H7 (cell line): ENCODE measurements at regions not wholly inside any gene's neighbourhood (a gene's known extent, or its start where the extent isn't known, plus 50 kb on each side); places are given as distances from the start of the nearest gene placed in this dataset.

Source experiments
- DNase-seq: peaks from one replicate; pipeline ENCODE4 v3.0.0; 2012
- H3K27me3 ChIP-seq: 2 replicates; pipeline ENCODE4 v1.6.0; 2011; ENCODE audit warnings: mild to moderate bottlenecking, low read length; ENCODE audit not compliant: control insufficient read depth, insufficient read depth
- H3K36me3 ChIP-seq: replicated peaks from 2 replicates; pipeline ENCODE4 v1.5.1; 2011; ENCODE audit warnings: low read length; ENCODE audit not compliant: control insufficient read depth, insufficient read depth
- H3K4me3 ChIP-seq: 2 replicates; pipeline ENCODE4 v1.5.1; 2011; ENCODE audit warnings: low read depth, mild to moderate bottlenecking, control low read depth, low read length, moderate library complexity; ENCODE audit not compliant: insufficient read depth

GRCh38 chr7:108813251-108814014 lies 243.8 kb downstream of the DNAJB9 start:
- Histone ChIP-seq H3K36me3 (no peaks in the 10 kb centered on the region), H3K27me3 (no peaks in the 10 kb centered on the region), H3K4me3 (no peak overlapping the region)
- no peak for DNase-seq

GRCh38 chr7:108815815-108816214 lies 246.1 kb downstream of the DNAJB9 start:
- Histone ChIP-seq H3K36me3 (no peaks in the 10 kb centered on the region), H3K27me3 (no peaks in the 10 kb centered on the region), H3K4me3 (no peak overlapping the region)
- DNase-seq = no peak

DNA sequence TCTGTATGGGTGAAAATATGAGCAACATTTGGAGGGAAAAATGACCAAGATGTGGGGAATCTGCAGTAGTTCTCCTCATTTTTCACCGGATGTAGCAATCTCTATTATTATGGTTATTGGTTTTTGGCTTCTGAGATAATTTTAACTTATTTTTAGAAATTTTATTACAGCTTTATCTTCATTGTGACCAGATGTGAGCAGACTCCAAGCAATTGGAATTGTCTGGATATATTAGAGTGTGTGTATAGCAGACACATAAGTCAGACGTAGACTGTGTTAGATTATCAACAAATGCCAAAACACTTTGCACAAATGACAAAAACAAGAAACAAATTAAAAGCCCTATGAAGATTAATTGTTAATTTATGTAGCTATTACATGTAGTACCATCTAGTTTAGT lies 249.1 kb downstream of the DNAJB9 start:
- H3K36me3 ChIP-seq = no peaks in the 10 kb centered on the region
- H3K27me3 ChIP-seq = no peaks in the 10 kb centered on the region
- DNase-seq = no peak
- H3K4me3 ChIP-seq = no peak overlapping the region

DNA sequence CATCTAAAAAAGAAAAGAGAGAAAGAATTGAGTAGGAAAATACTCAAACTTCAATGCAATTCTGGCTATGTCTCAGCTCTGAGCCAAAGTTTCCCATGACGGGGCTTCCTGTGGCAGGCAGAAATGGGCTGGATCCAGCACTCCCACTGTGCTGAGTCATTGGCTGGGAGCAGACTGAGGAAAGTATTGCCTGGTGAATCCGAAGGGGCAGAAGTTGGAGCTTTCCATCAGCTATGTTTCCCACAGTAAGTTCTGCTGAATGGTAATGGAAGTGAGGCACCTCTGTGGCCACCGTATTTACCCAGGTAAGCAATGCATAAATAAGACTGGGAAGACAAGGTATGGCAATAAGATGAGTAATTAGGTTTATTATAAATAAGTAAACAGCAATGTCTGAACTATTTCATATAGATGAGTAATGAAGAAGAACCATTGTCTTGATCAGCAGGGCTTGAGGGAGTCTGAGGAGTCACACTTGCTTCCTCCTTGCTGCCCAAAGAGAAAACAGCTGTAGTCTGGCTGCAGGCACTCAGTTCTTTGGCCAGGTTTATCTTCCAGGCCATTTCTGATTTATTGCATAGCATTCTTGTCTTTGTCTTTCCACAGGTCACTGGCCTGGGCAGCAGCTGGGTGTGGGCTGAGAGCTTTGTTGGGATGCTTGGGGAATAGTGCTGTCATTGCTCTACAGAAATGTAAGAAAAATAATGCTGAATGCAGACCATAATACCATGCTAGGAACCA lies 255.3 kb downstream of the DNAJB9 start:
- Histone ChIP-seq H3K27me3 (no peaks in the 10 kb centered on the region), H3K4me3 (no peak overlapping the region), H3K36me3 (no peaks in the 10 kb centered on the region)
- DNase-seq = no peak

- H3K27me3 ChIP-seq = no peaks in the 10 kb centered on the region
- no peaks in the 10 kb centered on the region for H3K36me3 ChIP-seq
- DNase-seq = no peak
These were observed 255.9 kb downstream of the DNAJB9 start for GRCh38 chr7:108825581-108825909.

GRCh38 chr7:108836256-108836655 lies 266.6 kb downstream of the DNAJB9 start:
- no peaks in the 10 kb centered on the region for H3K36me3 ChIP-seq
- H3K4me3 ChIP-seq = no peak overlapping the region
- H3K27me3 ChIP-seq = no peaks in the 10 kb centered on the region
- no peak for DNase-seq

More at GRCh38 chr7:108825581-108825909, 255.9 kb downstream of the DNAJB9 start:
- H3K4me3 ChIP-seq = no peak overlapping the region

GRCh38 chr7:108838198-108838597 lies 268.5 kb downstream of the DNAJB9 start:
- H3K27me3 ChIP-seq = no peaks in the 10 kb centered on the region
- H3K4me3 ChIP-seq = no peak overlapping the region
- DNase-seq = no peak
- no peaks in the 10 kb centered on the region for H3K36me3 ChIP-seq

GRCh38 chr7:108839076-108839475 lies 269.4 kb downstream of the DNAJB9 start:
- no peak for DNase-seq
- Histone ChIP-seq H3K27me3 (no peaks in the 10 kb centered on the region), H3K36me3 (no peaks in the 10 kb centered on the region)

GRCh38 chr7:108845951-108846350 lies 276.3 kb downstream of the DNAJB9 start:
- no peak for DNase-seq
- Histone ChIP-seq H3K36me3 (no peaks in the 10 kb centered on the region), H3K4me3 (no peak overlapping the region), H3K27me3 (no peaks in the 10 kb centered on the region)

More at GRCh38 chr7:108839076-108839475, 269.4 kb downstream of the DNAJB9 start:
- H3K4me3 ChIP-seq = no peak overlapping the region

DNA sequence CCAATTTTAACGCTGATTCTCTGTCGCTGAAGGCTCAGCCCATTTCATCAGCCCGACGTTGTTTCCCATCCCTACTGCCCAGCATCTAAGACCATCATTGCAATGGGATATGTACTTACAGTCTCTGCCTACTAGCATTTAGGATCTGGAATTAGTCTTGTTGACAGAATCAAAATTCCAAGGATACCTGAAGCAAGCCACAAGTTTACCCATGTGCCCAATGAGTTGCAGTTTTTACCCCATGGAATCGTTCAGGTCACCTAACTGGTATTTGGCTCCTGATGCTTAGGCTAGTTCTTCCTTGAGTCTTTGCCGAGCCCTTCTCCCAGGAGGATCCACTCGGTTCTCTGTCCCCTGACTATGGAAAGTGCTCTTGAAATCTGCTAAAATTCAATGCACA lies 276.8 kb downstream of the DNAJB9 start:
- no peak for DNase-seq
- no peaks in the 10 kb centered on the region for H3K27me3 ChIP-seq

DNA sequence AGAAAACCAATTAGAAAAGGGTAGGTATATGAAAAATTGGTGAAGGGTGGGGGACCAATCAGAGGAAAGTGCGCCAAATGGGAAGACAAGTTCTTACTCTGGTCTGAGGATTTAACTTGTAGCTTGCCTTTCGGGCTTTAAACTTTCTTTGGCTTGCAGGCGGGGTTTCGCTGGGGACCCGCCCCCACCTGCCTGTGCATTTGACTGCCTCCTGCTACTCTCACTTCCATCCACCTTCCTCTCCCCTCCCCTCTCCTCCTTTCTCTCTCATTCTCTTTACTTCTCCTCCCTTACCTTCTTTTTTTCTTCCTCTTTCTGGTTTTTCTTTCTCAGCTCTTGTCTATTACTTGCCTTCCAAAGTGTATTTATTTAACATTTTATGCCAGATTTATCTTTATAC lies 278.8 kb downstream of the DNAJB9 start:
- DNase-seq = peak; percentile 34
- H3K36me3 ChIP-seq = no peaks in the 10 kb centered on the region

More for the DNA sequence above, 276.8 kb downstream of the DNAJB9 start:
- Histone ChIP-seq H3K4me3 (no peak overlapping the region), H3K36me3 (no peaks in the 10 kb centered on the region)

GRCh38 chr7:108860615-108861014 lies 290.9 kb downstream of the DNAJB9 start:
- DNase-seq = no peak
- H3K27me3 ChIP-seq = no peaks in the 10 kb centered on the region
- no peaks in the 10 kb centered on the region for H3K36me3 ChIP-seq
- no peak overlapping the region for H3K4me3 ChIP-seq

More for the DNA sequence above, 278.8 kb downstream of the DNAJB9 start:
- Histone ChIP-seq H3K4me3 (no peak overlapping the region), H3K27me3 (no peaks in the 10 kb centered on the region)

- no peaks in the 10 kb centered on the region for H3K27me3 ChIP-seq
- H3K36me3 ChIP-seq = no peaks in the 10 kb centered on the region
- H3K4me3 ChIP-seq = no peak overlapping the region
- DNase-seq = no peak
These were observed 291.4 kb downstream of the DNAJB9 start for GRCh38 chr7:108861071-108861470.

DNA sequence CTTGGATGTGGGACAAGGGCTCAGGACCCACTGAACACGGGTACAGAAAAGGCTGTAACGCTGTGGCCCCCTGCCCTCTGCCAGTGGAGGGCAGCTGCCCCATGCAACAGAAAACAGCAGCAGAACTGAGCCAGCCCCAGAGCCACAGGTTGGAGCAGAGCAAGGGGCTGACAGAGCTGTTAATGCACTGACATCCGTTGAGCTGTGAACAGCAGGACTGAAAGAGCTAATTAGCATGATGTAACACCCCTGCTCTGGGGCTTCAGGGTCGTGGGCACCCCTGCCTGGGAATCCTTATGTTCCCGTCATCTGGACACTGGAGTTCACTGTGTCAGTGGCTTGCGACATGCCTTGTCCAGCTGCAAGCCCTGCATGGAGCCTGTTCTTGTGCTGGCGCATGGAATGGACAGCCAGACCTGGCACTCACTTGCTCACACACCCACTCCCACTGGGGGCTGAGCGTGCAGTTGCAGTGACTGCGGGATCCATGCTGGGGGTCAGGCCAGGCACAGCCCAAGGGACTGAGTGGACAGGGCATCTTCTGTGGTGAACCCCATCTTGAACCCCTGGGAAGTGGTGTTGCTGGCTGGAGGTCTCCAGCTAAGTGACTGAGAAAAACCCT lies 293.7 kb downstream of the DNAJB9 start:
- Histone ChIP-seq H3K4me3 (no peak overlapping the region), H3K27me3 (no peaks in the 10 kb centered on the region), H3K36me3 (no peaks in the 10 kb centered on the region)
- no peak for DNase-seq

DNA sequence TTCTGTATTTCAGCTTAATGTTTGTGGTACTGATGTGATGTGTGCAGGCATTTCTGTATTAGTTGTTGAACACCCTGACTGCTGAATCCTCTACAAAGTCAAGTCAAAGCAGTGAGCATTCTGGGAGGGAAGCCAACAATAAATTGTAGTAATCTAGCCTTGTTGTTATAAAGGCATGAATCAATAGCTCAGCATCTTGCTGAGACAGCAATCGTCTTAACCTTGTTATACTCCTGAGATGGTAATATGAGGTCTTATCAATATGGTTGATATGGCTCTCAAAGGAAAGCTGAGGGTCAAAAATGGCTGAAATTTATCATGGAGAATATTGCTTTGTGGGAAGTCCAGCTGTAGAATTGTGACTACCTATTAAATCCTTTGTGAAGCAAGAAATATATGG lies 299.4 kb downstream of the DNAJB9 start:
- Histone ChIP-seq H3K36me3 (no peaks in the 10 kb centered on the region), H3K27me3 (no peaks in the 10 kb centered on the region), H3K4me3 (no peak overlapping the region)
- no peak for DNase-seq
